HCT116 (cell line): ENCODE measurements at regions not wholly inside any gene's neighbourhood (a gene's known extent, or its start where the extent isn't known, plus 50 kb on each side); places are given as distances from the start of the nearest gene placed in this dataset.

Experiments used
- ATAC-seq: fragments of 200-7000 bp; cut with Tn5 transposase; 2 replicates; pipeline ENCODE4 v1.9.1; 2020; ENCODE audit warnings: mild to moderate bottlenecking, moderate library complexity
- BruUV-seq: library from RNA; stranded (reverse); fragments of 400-500 nt; replicated peaks from 2 replicates; lab custom pipeline; 2021; lab: Mats Ljungman, UMichigan
- CTCF ChIA-PET: fragments of 300-600 bp; sonication (Branson Sonifier 250); formaldehyde crosslinking; loops from one replicate; lab custom pipeline; 2021; ENCODE audit warnings: antibody characterized with exemption; lab: Charles Lee
- POLR2A ChIA-PET: fragments of 300-600, 350-600 bp; sonication (Branson Sonifier 250); formaldehyde crosslinking; loops from one replicate; lab custom pipeline; 2021; ENCODE audit warnings: antibody characterized with exemption; lab: Charles Lee
- RAD21 ChIA-PET, 2 experiments: fragments of 300-600 bp; sonication (Branson Sonifier 250); formaldehyde crosslinking; loops; one replicate each; lab custom pipeline; 2023; ENCODE audit warnings: low total read pairs in 2 of 2; ENCODE audit not compliant: uncharacterized antibody in 2 of 2, unreplicated experiment in 2 of 2, low non-redundant PET in 1 of 2; lab: Charles Lee
- DNase-seq: peaks from one replicate; pipeline ENCODE4 v3.0.0-alpha.2; 2010; ENCODE audit warnings: low read depth, low spot score
- H2AFZ ChIP-seq: fragments of 200-600 bp; shearing (Covaris generic), sonication (generic); 2 replicates; pipeline ENCODE4 v1.6.1; 2017; ENCODE audit warnings: low read depth, mixed run types, mixed read lengths, antibody characterized with exemption, low read length; ENCODE audit not compliant: poor library complexity, severe bottlenecking
- H3K27ac ChIP-seq: 2 replicates; pipeline ENCODE4 v1.5.1; 2012; ENCODE audit warnings: low read depth, low read length
- H3K27me3 ChIP-seq: fragments of 200-600 bp; sonication (generic); 2 replicates; pipeline ENCODE4 v1.6.1; 2016; ENCODE audit warnings: mixed run types, low read length, mixed read lengths; ENCODE audit not compliant: insufficient read depth
- H3K36me3 ChIP-seq, 2 experiments: fragments of 200-500 bp in 1 of 2; fragments of 200-600 bp in 1 of 2; sonication (Bioruptor generic) in 1 of 2; sonication (generic) in 1 of 2; 2 replicates each; pipeline versions ENCODE4 v1.5.1 to v1.6.1; 2014 to 2016; ENCODE audit warnings: low read length in 2 of 2, inconsistent platforms in 1 of 2, mixed read lengths in 1 of 2, mixed run types in 1 of 2; ENCODE audit not compliant: insufficient read depth in 2 of 2, control insufficient read depth in 1 of 2
- H3K4me1 ChIP-seq, 2 experiments: fragments of 200-600 bp in 1 of 2; sonication (generic) in 1 of 2; 2 replicates each; pipeline versions ENCODE4 v1.5.1 to v1.6.1; 2012 to 2017; ENCODE audit warnings: low read length in 2 of 2, inconsistent platforms in 1 of 2, mild to moderate bottlenecking in 1 of 2, mixed read lengths in 1 of 2, mixed run types in 1 of 2, moderate library complexity in 1 of 2; ENCODE audit not compliant: insufficient read depth in 2 of 2, control insufficient read depth in 1 of 2
- H3K4me2 ChIP-seq: fragments of 200-600 bp; sonication (generic); 2 replicates; pipeline ENCODE4 v1.6.1; 2017; ENCODE audit warnings: mixed run types, low read length, mixed read lengths
- H3K4me3 ChIP-seq, 2 experiments: fragments of 200-600 bp in 1 of 2; sonication (generic) in 1 of 2; replicated peaks in 1 of 2; 2 replicates each; pipeline ENCODE4 v1.5.1; 2011 to 2016; ENCODE audit warnings: low read length in 2 of 2, control low read depth in 1 of 2, low read depth in 1 of 2, mild to moderate bottlenecking in 1 of 2, mixed read lengths in 1 of 2, mixed run types in 1 of 2
- H3K79me2 ChIP-seq: fragments of 200-600 bp; sonication (generic); 2 replicates; pipeline ENCODE4 v1.6.1; 2017; ENCODE audit warnings: mild to moderate bottlenecking, mixed run types, low read length, moderate library complexity, mixed read lengths; ENCODE audit not compliant: insufficient read depth
- H3K9ac ChIP-seq: fragments of 200-600 bp; sonication (generic); 2 replicates; pipeline ENCODE4 v1.6.1; 2016; ENCODE audit warnings: low read length, mixed read lengths
- H3K9me2 ChIP-seq: fragments of 200-600 bp; sonication (generic), shearing (Covaris generic); 2 replicates; pipeline ENCODE4 v1.6.1; 2017; ENCODE audit warnings: mixed run types, mild to moderate bottlenecking, moderate library complexity; ENCODE audit not compliant: insufficient read depth
- H3K9me3 ChIP-seq, 2 experiments: fragments of 200-500 bp in 1 of 2; fragments of 200-600 bp in 1 of 2; sonication (Bioruptor generic) in 1 of 2; sonication (generic) in 1 of 2; 2 replicates each; pipeline ENCODE4 v1.6.1; 2014 to 2017; ENCODE audit warnings: low read length in 2 of 2, mixed read lengths in 2 of 2, inconsistent platforms in 1 of 2, low read depth in 1 of 2, mild to moderate bottlenecking in 1 of 2, mixed run types in 1 of 2, moderate library complexity in 1 of 2; ENCODE audit not compliant: control insufficient read depth in 1 of 2, insufficient read depth in 1 of 2
- H4K20me1 ChIP-seq: fragments of 200-600 bp; sonication (generic), shearing (Covaris generic); 2 replicates; pipeline ENCODE4 v1.6.1; 2017; ENCODE audit warnings: mixed run types, mild to moderate bottlenecking, moderate library complexity; ENCODE audit not compliant: insufficient read depth
- CBX3 ChIP-seq: IDR thresholded peaks from 2 replicates; pipeline ENCODE4 v1.6.1; 2012; ENCODE audit warnings: low read depth
- CEBPB ChIP-seq: IDR thresholded peaks from 2 replicates; pipeline ENCODE4 v1.6.1; 2012; ENCODE audit warnings: low read depth
- CTCF ChIP-seq, 3 experiments: fragments of 200-600 bp in 1 of 3; sonication (generic) in 1 of 3; IDR thresholded peaks in 2 of 3; conservative IDR thresholded peaks in 1 of 3; 2 replicates each; pipeline ENCODE4 v1.5.1; 2012 to 2017; ENCODE audit warnings: low read depth in 2 of 3, low read length in 2 of 3, antibody characterized with exemption in 1 of 3, borderline replicate concordance in 1 of 3, control low read depth in 1 of 3, mild to moderate bottlenecking in 1 of 3, mixed read lengths in 1 of 3, mixed run types in 1 of 3, moderate library complexity in 1 of 3; ENCODE audit not compliant: insufficient read depth in 1 of 3
- ELF1 ChIP-seq: IDR thresholded peaks from 2 replicates; pipeline ENCODE4 v1.6.1; 2012; ENCODE audit warnings: low read depth, borderline replicate concordance
- EZH2 ChIP-seq: fragments of 200-600 bp; sonication (generic); IDR thresholded peaks from 2 replicates; pipeline ENCODE4 v1.6.1; 2017; ENCODE audit warnings: antibody characterized with exemption, mixed run types
- EZH2phosphoT487 ChIP-seq: fragments of 200-600 bp; IDR thresholded peaks from 2 replicates; pipeline ENCODE4 v1.6.1; 2018; ENCODE audit warnings: antibody characterized with exemption, borderline replicate concordance
- FOSL1 ChIP-seq: IDR thresholded peaks from 2 replicates; pipeline ENCODE4 v1.6.1; 2012; ENCODE audit warnings: low read depth
- JUND ChIP-seq: IDR thresholded peaks from 2 replicates; pipeline ENCODE4 v1.6.1; 2012
- MAX ChIP-seq: IDR thresholded peaks from 2 replicates; pipeline ENCODE4 v1.6.1; 2012
- POLR2A ChIP-seq: IDR thresholded peaks from 2 replicates; pipeline ENCODE4 v1.7.0; 2011; ENCODE audit warnings: borderline replicate concordance; ENCODE audit not compliant: insufficient read depth, insufficient read length; ENCODE audit errors: extremely low read depth
- RAD21 ChIP-seq: IDR thresholded peaks from 2 replicates; pipeline ENCODE4 v1.6.1; 2012; ENCODE audit warnings: low read depth, mild to moderate bottlenecking
- SIN3A ChIP-seq: IDR thresholded peaks from 2 replicates; pipeline ENCODE4 v1.6.1; 2012; ENCODE audit warnings: low read depth
- SP1 ChIP-seq: IDR thresholded peaks from 2 replicates; pipeline ENCODE4 v1.6.1; 2012; ENCODE audit warnings: low read depth
- SRF ChIP-seq: IDR thresholded peaks from 2 replicates; pipeline ENCODE4 v1.6.1; 2012; ENCODE audit warnings: low read depth
- TCF7L2 ChIP-seq: IDR thresholded peaks from 2 replicates; pipeline ENCODE4 v1.7.0; 2011; ENCODE audit warnings: borderline replicate concordance, inconsistent platforms; ENCODE audit not compliant: insufficient read depth, insufficient read length; ENCODE audit errors: extremely low read depth
- YY1 ChIP-seq: IDR thresholded peaks from 2 replicates; pipeline ENCODE4 v1.6.1; 2011; ENCODE audit warnings: low read length, low read depth, moderate library complexity, mild to moderate bottlenecking; ENCODE audit not compliant: insufficient replicate concordance; ENCODE audit errors: extremely low read depth
- ZFX ChIP-seq: fragments of 450-650 bp; IDR thresholded peaks from 2 replicates; pipeline ENCODE4 v1.6.1; 2017
- intact Hi-C: fragments of 100-400 bp; cut with micrococcal nuclease; formaldehyde crosslinking; loops from 2 replicates; pipeline ENCODE4 v1.10.0; 2022

- H3K36me3 ChIP-seq = no peaks in the 10 kb centered on the region
- ChIA-PET RAD21 (no interaction called here), POLR2A (no interaction called here), CTCF (no interaction called here)
- TF ChIP-seq SP1 (no peak), EZH2 (no peak), TCF7L2 (no peak), CEBPB (no peak), YY1 (no peak), RAD21 (no peak), CTCF (IDR thresholded peaks at IDR 0.05 in 2 of 3, conservative IDR thresholded peaks at IDR 0.05 in 1 of 3; ENCODE audit: borderline replicate concordance in 1 of 3, insufficient read depth in 1 of 3, low read depth in 2 of 3, low read length in 2 of 3) (no peak), MAX (no peak), ELF1 (no peak), EZH2phosphoT487 (no peak), SIN3A (no peak), SRF (no peak), CBX3 (no peak), FOSL1 (no peak), ZFX (no peak), POLR2A (no peak), JUND (no peak)
- DNase-seq (no peak), ATAC-seq (no peak)
- intact Hi-C loops = no loop called here
- no peak overlapping the region for H2AFZ ChIP-seq
- BruUV-seq = no TSS peak
- no peak overlapping the region for H3K4me3 ChIP-seq
- H3K9me3 ChIP-seq = peaks cover 3 to 16% of the 10 kb centered on the region in 2 experiments; a peak in 2 of 4 replicates
- no peak overlapping the region for H3K27ac ChIP-seq
- no peaks in the 10 kb centered on the region for H3K4me1 ChIP-seq
- H3K27me3 ChIP-seq = no peaks in the 10 kb centered on the region
- no peaks in the 10 kb centered on the region for H4K20me1 ChIP-seq
- H3K4me2 ChIP-seq = no peak overlapping the region
- no peaks in the 10 kb centered on the region for H3K79me2 ChIP-seq
- H3K9ac ChIP-seq = no peak overlapping the region
- no peaks in the 10 kb centered on the region for H3K9me2 ChIP-seq
Observed at GRCh38 chr11:42171046-42171445, 711.6 kb upstream of the LRRC4C start.
